Kidney (tissue), 13 donors: ENCODE measurements at regions not wholly inside any gene's neighbourhood (a gene's known extent, or its start where the extent isn't known, plus 50 kb on each side); places are given as distances from the start of the nearest gene placed in this dataset.

ENCODE experiments used
- DNase-seq, 5 donors: peaks; one replicate each; pipeline ENCODE4 v3.0.0-alpha.2; 2013 to 2020
- FAIRE-seq: peaks from 2 replicates; lab custom pipeline; 2012; peaks lifted over from hg19 to GRCh38; lab: Jason Lieb, UNC
- H3K27ac ChIP-seq, 2 donors: one replicate each; pipeline ENCODE4 v1.7.0; 2013; ENCODE audit warnings: low read depth in 2 of 2, low read length in 2 of 2, inconsistent platforms in 1 of 2
- H3K27me3 ChIP-seq: one replicate; pipeline ENCODE4 v1.7.1; 2013; ENCODE audit warnings: low read length, inconsistent platforms; ENCODE audit not compliant: control insufficient read depth, insufficient read depth
- H3K36me3 ChIP-seq, 3 donors: one replicate each; pipeline versions ENCODE4 v1.7.0 to v1.7.1; 2013; ENCODE audit warnings: low read length in 3 of 3, control low read depth in 1 of 3, inconsistent platforms in 1 of 3; ENCODE audit not compliant: insufficient read depth in 3 of 3, control insufficient read depth in 2 of 3
- H3K4me1 ChIP-seq, 3 donors: one replicate each; pipeline versions ENCODE4 v1.7.0 to v1.7.1; 2013; ENCODE audit warnings: low read length in 3 of 3, inconsistent platforms in 1 of 3, low read depth in 1 of 3; ENCODE audit not compliant: control insufficient read depth in 2 of 3, insufficient read depth in 2 of 3
- H3K4me3 ChIP-seq, 3 donors: one replicate each; pipeline versions ENCODE4 v1.7.0 to v1.8.1; 2013; ENCODE audit warnings: low read length in 3 of 3, control low read depth in 1 of 3, inconsistent platforms in 1 of 3
- H3K9ac ChIP-seq, 3 donors: one replicate each; pipeline versions ENCODE4 v1.7.0 to v1.7.1; 2013; ENCODE audit warnings: low read length in 3 of 3, control low read depth in 1 of 3, inconsistent platforms in 1 of 3
- H3K9me3 ChIP-seq, 3 donors: one replicate each; pipeline versions ENCODE4 v1.7.0 to v1.7.1; 2013; ENCODE audit warnings: low read length in 3 of 3, control low read depth in 1 of 3, inconsistent platforms in 1 of 3; ENCODE audit not compliant: control insufficient read depth in 2 of 3, insufficient read depth in 1 of 3
- intact Hi-C: fragments of 100-400 bp; cut with DNase I; formaldehyde crosslinking; loops from one replicate; pipeline ENCODE4 v1.11.1; 2022
- TF ChIP-seq, protein P1 (sequence below): IDR thresholded peaks from 3 replicates; pipeline ENCODE4 v1.5.1; 2012; ENCODE audit warnings: mild to moderate bottlenecking, moderate library complexity, borderline replicate concordance; ENCODE audit not compliant: insufficient read depth; ENCODE audit errors: extremely low read depth
- donor health status: control.
- donor health status: control.
- donor health status: control.
- donor health status: control.
- donor health status: control.
- donor health status: DM: yes; HTN: yes; CAD: no.
- donor health status: Normal renal cell carcinoma (clear cell type).

DNA sequence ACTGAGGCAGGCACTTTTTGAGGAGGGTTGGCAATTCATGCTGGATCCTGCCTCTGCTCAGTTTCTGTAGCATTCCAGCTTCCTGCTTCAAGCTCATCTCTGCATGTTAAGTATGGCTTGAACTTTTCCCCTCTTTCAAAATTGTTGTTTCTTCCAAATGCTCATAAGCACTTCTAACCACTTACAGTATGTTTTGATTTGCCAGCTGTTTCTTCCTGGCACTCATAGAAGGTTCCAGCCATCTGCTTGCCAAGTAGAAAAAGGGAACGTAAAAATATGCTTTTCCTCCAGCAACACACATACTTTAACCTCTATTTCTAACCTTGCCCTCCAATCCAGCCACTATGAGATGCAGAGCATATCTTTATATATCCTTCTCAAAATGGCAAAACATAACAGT lies 692.6 kb upstream of the COBL start:
- Histone ChIP-seq H3K4me1 (no peaks in the 10 kb centered on the region), H3K9ac (no peak overlapping the region), H3K4me3 (no peak overlapping the region), H3K27me3 (no peaks in the 10 kb centered on the region), H3K27ac (no peak overlapping the region), H3K36me3 (no peaks in the 10 kb centered on the region), H3K9me3 (no peaks in the 10 kb centered on the region)
- DNase-seq, result peak in 1 of 5 donors; percentile 10
- intact Hi-C loops, result no loop called here
- TF ChIP-seq, protein P1, sequence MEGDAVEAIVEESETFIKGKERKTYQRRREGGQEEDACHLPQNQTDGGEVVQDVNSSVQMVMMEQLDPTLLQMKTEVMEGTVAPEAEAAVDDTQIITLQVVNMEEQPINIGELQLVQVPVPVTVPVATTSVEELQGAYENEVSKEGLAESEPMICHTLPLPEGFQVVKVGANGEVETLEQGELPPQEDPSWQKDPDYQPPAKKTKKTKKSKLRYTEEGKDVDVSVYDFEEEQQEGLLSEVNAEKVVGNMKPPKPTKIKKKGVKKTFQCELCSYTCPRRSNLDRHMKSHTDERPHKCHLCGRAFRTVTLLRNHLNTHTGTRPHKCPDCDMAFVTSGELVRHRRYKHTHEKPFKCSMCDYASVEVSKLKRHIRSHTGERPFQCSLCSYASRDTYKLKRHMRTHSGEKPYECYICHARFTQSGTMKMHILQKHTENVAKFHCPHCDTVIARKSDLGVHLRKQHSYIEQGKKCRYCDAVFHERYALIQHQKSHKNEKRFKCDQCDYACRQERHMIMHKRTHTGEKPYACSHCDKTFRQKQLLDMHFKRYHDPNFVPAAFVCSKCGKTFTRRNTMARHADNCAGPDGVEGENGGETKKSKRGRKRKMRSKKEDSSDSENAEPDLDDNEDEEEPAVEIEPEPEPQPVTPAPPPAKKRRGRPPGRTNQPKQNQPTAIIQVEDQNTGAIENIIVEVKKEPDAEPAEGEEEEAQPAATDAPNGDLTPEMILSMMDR, result no peak
- no peak for FAIRE-seq

DNA sequence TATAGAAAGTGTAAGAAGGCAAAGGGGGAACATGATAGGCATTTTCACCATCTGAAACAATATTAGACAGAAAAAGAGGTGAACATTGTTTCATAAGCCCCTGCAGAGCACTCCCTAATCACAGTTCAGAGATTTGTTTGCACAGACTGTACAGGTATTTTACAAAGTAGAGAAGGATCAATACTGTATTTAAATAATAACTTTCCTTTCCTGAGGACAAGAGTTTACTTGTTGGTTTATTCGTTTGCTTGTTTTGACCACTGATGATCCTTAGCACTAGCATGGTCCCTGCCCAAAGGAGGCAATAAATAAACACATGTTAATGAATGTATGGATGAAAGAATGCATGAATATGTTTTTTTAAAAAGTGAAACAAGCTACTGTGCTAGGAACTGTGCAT lies 690.1 kb upstream of the COBL start:
- no peaks in the 10 kb centered on the region for H3K36me3 ChIP-seq
- TF ChIP-seq, protein P1, result no peak

DNA sequence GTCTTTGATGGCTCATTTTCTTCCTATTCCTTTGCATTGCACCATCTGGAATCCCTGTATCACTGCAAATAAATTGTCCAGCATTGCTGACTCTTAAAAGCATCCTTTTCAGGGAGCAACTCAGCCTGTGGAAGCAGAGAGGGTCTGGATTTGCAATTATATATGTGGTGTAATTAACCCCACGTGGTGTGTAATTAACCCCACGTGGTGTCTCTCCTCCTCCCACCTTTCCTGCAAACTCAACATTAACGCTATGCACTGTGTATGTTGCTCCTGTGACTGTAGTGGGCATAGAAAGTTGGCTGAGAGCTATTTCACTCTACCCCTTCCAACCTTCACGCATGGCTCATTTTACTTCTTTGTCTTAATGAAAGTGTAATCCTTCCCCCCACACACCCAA lies 689.0 kb upstream of the COBL start:
- TF ChIP-seq, protein P1, result no peak
- Histone ChIP-seq H3K27ac (no peak overlapping the region), H3K4me3 (no peak overlapping the region), H3K9ac (no peak overlapping the region), H3K4me1 (no peaks in the 10 kb centered on the region), H3K27me3 (no peaks in the 10 kb centered on the region), H3K36me3 (no peaks in the 10 kb centered on the region), H3K9me3 (no peaks in the 10 kb centered on the region)
- intact Hi-C loops, result no loop called here
- FAIRE-seq (no peak), DNase-seq (peak in 1 of 5 donors; percentile 7)

More for the DNA sequence above, 690.1 kb upstream of the COBL start:
- Histone ChIP-seq H3K9me3 (no peaks in the 10 kb centered on the region), H3K4me1 (no peaks in the 10 kb centered on the region), H3K27me3 (no peaks in the 10 kb centered on the region), H3K4me3 (no peak overlapping the region), H3K9ac (no peak overlapping the region), H3K27ac (no peak overlapping the region)
- DNase-seq (no peak), FAIRE-seq (no peak)
- intact Hi-C loops, result no loop called here

DNA sequence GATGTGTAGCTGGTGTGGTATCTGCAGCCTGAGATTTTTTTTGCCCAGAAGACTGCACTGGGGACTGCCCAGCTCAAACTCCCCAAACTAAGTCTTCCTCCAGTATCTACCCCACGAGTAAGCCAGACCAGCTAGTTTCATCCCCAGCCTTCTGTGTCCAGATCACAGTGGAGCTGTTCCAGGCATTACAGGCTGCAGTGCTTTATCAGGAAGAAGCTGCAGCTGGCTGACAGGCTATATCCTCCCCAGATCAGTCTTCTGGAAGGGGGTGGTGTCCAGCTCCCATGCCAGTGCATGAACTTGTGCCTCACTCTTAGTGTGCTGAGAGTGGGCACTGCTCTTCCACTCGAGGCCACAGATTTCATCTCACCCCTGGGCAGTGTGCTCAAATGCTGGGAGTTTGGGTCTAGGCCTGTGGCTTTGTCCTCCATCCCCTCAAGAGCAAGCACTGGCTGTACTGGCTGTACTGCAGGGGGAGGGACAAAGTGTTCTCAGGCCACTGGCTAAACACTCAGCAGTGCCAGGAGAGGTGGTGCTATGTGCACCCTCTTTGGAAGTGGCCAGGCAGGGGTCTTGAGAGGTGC lies 679.1 kb upstream of the COBL start:
- no peak for FAIRE-seq
- TF ChIP-seq, protein P1, result no peak
- DNase-seq, result no peak
- no peak overlapping the region for H3K4me3 ChIP-seq
- no peaks in the 10 kb centered on the region for H3K9me3 ChIP-seq
- H3K27me3 ChIP-seq, result no peaks in the 10 kb centered on the region
- intact Hi-C loops, result no loop called here
- H3K36me3 ChIP-seq, result no peaks in the 10 kb centered on the region
- no peaks in the 10 kb centered on the region for H3K4me1 ChIP-seq
- H3K9ac ChIP-seq, result no peak overlapping the region
- no peak overlapping the region for H3K27ac ChIP-seq
